ENCODE measurements at regions not wholly inside any gene's neighbourhood (a gene's known extent, or its start where the extent isn't known, plus 50 kb on each side); places are given as distances from the start of the nearest gene placed in this dataset.

- no peak overlapping the region for H3K27ac ChIP-seq (ENCODE audit: low read depth)
- no peak overlapping the region for H3K4me3 ChIP-seq (ENCODE audit: low read depth, low read length)
- no peaks in the 10 kb centered on the region for H3K4me1 ChIP-seq (ENCODE audit: insufficient read depth)
- DNase-seq (ENCODE audit: extremely low spot score) = no peak
- H3K36me3 ChIP-seq (ENCODE audit: insufficient read depth) = no peaks in the 10 kb centered on the region
- WGBS = 83% methylated on average over 5 of the region's 5 CpGs
These were observed 221.8 kb upstream of the FAM83B start for GRCh38 chr6:54624779-54625178.

DNA sequence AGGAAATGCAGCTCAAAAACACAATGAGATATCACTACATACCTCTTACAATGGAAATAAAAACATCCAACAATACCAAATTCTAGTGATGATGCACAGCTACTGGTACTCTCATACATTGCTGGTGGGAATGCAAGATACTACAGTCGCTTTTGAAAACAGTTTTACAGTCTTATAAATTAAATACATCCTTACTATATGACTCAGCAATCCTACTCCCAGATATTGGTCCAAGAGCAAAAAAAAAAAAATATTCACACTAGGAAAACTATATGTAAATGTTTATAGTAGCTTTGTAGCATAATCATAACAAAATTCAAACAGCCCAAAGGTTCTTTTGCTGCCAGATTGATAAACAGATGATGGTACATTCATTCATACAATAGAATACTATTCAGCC is 217.4 kb upstream of the FAM83B start:
- Histone ChIP-seq H3K4me3 (ENCODE audit: low read depth, low read length) (no peak overlapping the region), H3K36me3 (ENCODE audit: insufficient read depth) (no peaks in the 10 kb centered on the region), H3K27ac (ENCODE audit: low read depth) (no peak overlapping the region), H3K4me1 (ENCODE audit: insufficient read depth) (no peaks in the 10 kb centered on the region)
- WGBS = 53% methylated on average over 1 of the region's 1 CpG
- DNase-seq (ENCODE audit: extremely low spot score) = no peak

GRCh38 chr6:54632984-54633565 is 213.5 kb upstream of the FAM83B start:
- 78% methylated on average over 2 of the region's 2 CpGs for WGBS
- no peak overlapping the region for H3K4me3 ChIP-seq (ENCODE audit: low read depth, low read length)
- H3K27ac ChIP-seq (ENCODE audit: low read depth) = no peak overlapping the region

GRCh38 chr6:54633601-54634000 is 213.0 kb upstream of the FAM83B start:
- Histone ChIP-seq H3K4me3 (ENCODE audit: low read depth, low read length) (no peak overlapping the region), H3K27ac (ENCODE audit: low read depth) (no peak overlapping the region), H3K36me3 (ENCODE audit: insufficient read depth) (no peaks in the 10 kb centered on the region), H3K4me1 (ENCODE audit: insufficient read depth) (no peaks in the 10 kb centered on the region)
- no peak for DNase-seq (ENCODE audit: extremely low spot score)
- 67% methylated on average over 4 of the region's 4 CpGs for WGBS

More at GRCh38 chr6:54632984-54633565, 213.5 kb upstream of the FAM83B start:
- DNase-seq (ENCODE audit: extremely low spot score) = no peak
- Histone ChIP-seq H3K36me3 (ENCODE audit: insufficient read depth) (no peaks in the 10 kb centered on the region), H3K4me1 (ENCODE audit: insufficient read depth) (no peaks in the 10 kb centered on the region)

DNA sequence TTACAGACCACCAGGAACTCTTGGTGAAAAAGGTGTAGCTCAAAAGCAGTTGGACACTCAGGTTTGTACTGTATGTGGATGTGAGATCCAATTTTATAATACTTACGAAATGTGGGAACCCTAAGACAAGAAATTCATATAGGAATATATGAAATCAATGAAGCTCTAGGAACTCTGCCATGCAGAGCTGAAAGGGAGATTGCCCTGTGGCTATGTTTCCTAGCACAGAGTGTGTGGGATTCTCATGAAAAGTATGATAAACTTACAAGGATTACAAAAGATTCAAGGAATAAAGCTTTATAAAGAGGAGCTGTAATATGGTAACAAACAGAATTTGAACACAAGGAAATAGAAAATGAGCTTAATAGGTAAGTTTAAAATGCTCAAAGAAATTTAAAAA is 205.7 kb upstream of the FAM83B start:
- Histone ChIP-seq H3K36me3 (ENCODE audit: insufficient read depth) (no peaks in the 10 kb centered on the region), H3K4me3 (ENCODE audit: low read depth, low read length) (no peak overlapping the region), H3K4me1 (ENCODE audit: insufficient read depth) (no peaks in the 10 kb centered on the region), H3K27ac (ENCODE audit: low read depth) (no peak overlapping the region)
- no peak for DNase-seq (ENCODE audit: extremely low spot score)
- 81% methylated on average over 1 of the region's 1 CpG for WGBS

DNA sequence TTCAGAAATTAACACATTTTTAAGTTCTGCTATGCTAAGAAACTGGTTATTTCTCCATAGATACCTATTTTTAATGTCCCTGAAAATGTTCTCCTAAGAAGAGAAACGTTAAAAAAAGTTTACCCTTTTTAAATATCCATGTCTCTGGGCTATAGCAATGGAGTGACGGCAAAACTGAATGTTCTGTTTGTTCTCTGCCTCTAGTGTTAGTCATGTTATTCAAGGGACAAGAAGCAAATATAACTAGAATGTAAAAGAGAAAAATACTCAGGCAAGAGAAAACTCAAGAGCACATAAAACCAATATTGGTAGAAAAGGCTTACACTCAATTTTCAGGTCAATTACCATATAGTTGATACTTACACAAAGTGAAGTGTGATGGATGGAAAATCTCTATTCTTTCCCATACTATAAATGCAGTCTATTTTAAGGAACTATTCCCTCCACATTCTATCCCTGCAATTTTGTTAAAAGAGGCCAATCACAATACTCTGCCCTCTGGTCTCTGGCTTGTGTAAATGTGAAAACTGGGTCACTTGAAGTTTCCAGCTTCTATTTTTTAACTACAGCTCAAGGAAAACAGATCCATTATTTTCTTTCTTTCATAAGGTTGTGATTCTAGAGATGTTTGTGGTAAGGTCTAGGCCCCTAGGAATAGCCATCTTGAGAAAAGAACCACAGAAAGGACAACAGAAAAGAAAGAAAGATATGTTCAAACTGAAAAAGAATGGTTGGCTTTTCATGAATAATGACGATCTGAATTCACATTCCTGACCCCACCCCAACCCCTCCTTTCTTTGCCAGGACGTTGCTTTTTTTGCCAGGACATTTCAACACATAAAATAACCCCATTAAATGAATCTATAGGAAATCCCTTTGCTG is 200.3 kb upstream of the FAM83B start:
- H3K4me3 ChIP-seq (ENCODE audit: low read depth, low read length) = no peak overlapping the region
- 40% methylated on average over 4 of the region's 4 CpGs for WGBS
- no peak overlapping the region for H3K27ac ChIP-seq (ENCODE audit: low read depth)
- no peaks in the 10 kb centered on the region for H3K4me1 ChIP-seq (ENCODE audit: insufficient read depth)
- no peak for DNase-seq (ENCODE audit: extremely low spot score)
- no peaks in the 10 kb centered on the region for H3K36me3 ChIP-seq (ENCODE audit: insufficient read depth)

DNA sequence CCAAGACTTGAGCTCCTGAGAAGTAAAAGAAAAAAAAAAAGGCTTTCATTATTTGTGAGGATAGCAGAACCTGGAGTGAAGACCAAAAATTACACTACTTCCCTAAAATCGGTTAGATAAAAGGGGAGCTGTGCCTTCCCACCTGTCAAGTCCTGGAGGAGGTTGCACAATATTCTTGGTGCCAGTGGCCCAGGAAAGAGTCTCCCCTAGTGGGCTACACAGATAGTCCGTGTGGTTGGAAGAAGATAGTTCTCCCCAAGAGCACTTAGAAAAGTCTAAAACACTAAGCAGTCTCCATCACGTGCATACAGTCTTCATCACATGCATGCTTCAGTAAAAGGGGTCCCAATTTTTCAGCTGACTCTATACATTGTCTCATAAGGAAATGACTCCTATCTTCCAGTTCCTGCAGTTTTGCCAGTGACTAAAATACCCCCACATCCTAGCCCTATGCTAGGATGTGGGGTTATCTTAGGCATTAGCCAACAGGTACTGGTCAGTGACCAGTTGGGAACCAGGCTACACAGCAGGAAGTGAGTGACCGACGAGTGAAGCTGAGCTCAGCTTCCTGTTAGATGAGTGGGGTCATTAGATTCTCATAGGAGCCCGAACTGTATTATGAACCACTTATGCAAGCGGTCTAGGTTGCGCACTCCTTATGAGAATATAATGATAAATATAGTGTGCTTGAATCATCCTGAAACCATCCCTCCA is 199.5 kb upstream of the FAM83B start:
- H3K27ac ChIP-seq (ENCODE audit: low read depth) = no peak overlapping the region
- no peaks in the 10 kb centered on the region for H3K36me3 ChIP-seq (ENCODE audit: insufficient read depth)
- no peak overlapping the region for H3K4me3 ChIP-seq (ENCODE audit: low read depth, low read length)
- no peak for DNase-seq (ENCODE audit: extremely low spot score)
- 81% methylated on average over 8 of the region's 8 CpGs for WGBS
- no peaks in the 10 kb centered on the region for H3K4me1 ChIP-seq (ENCODE audit: insufficient read depth)

DNA sequence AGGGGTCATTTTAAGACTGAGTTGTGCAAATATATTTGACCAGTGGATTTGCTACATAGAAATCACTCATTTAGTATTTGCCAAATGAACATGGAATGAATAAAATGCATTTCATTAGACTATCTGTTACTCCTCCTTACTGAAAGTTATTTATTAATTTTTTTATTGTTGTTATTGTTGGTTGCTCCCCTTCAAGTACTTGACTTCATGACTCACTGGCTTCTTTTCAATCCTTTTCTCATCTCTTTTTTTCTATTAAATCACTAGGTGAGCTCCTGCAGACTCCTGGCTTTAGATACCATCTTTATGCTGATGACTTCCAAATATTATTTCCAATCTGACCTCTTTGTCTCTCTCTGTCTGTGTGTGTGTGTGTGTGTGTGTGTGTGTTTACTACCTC is 192.2 kb upstream of the FAM83B start:
- no peak for DNase-seq (ENCODE audit: extremely low spot score)
- Histone ChIP-seq H3K4me1 (ENCODE audit: insufficient read depth) (no peaks in the 10 kb centered on the region), H3K36me3 (ENCODE audit: insufficient read depth) (no peaks in the 10 kb centered on the region), H3K4me3 (ENCODE audit: low read depth, low read length) (no peak overlapping the region), H3K27ac (ENCODE audit: low read depth) (no peak overlapping the region)

DNA sequence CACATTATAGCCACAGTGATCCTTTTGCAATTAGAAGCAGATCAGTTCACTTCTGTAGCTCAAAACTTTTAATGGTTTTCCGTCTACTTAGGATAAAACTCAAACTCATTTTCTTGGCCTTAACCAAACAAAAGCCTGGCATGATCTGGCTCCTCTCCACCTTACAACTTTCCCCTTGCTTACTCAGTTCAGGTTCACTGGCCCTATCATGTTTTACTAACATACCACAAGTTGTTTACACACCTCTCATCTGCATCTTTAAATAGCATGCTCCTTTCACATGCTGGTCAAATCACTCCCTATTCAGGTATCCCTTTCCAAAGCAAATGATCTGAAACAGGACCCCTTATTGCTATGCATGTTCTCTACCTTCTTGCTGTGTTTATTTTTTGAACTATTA is 191.4 kb upstream of the FAM83B start:
- H3K27ac ChIP-seq (ENCODE audit: low read depth) = no peak overlapping the region
- H3K36me3 ChIP-seq (ENCODE audit: insufficient read depth) = no peaks in the 10 kb centered on the region
- peak; percentile 26 for DNase-seq (ENCODE audit: extremely low spot score)
- H3K4me3 ChIP-seq (ENCODE audit: low read depth, low read length) = no peak overlapping the region
- WGBS = 91% methylated on average over 1 of the region's 1 CpG
- no peaks in the 10 kb centered on the region for H3K4me1 ChIP-seq (ENCODE audit: insufficient read depth)

- Histone ChIP-seq H3K27ac (ENCODE audit: low read depth) (no peak overlapping the region), H3K4me3 (ENCODE audit: low read depth, low read length) (no peak overlapping the region), H3K36me3 (ENCODE audit: insufficient read depth) (no peaks in the 10 kb centered on the region), H3K4me1 (ENCODE audit: insufficient read depth) (no peaks in the 10 kb centered on the region)
- DNase-seq (ENCODE audit: extremely low spot score) = no peak
These were observed 181.3 kb upstream of the FAM83B start for GRCh38 chr6:54665278-54665677.

GRCh38 chr6:54680531-54680930 is 166.0 kb upstream of the FAM83B start:
- H3K27ac ChIP-seq (ENCODE audit: low read depth) = no peak overlapping the region
- no peaks in the 10 kb centered on the region for H3K4me1 ChIP-seq (ENCODE audit: insufficient read depth)
- H3K4me3 ChIP-seq (ENCODE audit: low read depth, low read length) = no peak overlapping the region
- DNase-seq (ENCODE audit: extremely low spot score) = no peak
- H3K36me3 ChIP-seq (ENCODE audit: insufficient read depth) = no peaks in the 10 kb centered on the region
- 93% methylated on average over 2 of the region's 2 CpGs for WGBS

DNA sequence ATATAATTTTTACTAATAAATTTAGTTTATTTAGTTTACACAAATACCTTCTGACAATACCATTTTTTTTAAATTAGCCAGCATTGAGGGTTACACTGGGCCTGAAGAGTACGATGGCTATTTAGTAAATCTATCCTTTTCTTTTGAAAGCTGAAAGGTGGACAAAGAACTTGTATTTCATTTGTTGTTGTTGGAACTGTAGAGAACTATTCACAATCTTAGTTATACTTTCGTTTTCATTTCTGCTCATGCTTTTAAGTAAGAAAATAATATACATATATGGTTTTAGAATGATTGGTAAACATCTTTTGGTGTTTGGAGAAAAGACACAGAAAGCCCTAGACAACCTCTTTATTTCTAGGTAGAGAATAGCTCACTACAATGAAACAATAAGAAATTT is 165.3 kb upstream of the FAM83B start:
- Histone ChIP-seq H3K4me3 (ENCODE audit: low read depth, low read length) (no peak overlapping the region), H3K4me1 (ENCODE audit: insufficient read depth) (no peaks in the 10 kb centered on the region), H3K27ac (ENCODE audit: low read depth) (no peak overlapping the region), H3K36me3 (ENCODE audit: insufficient read depth) (no peaks in the 10 kb centered on the region)
- WGBS = 84% methylated on average over 2 of the region's 2 CpGs
- DNase-seq (ENCODE audit: extremely low spot score) = no peak

- 89% methylated on average over 4 of the region's 4 CpGs for WGBS
- H3K36me3 ChIP-seq (ENCODE audit: insufficient read depth) = no peaks in the 10 kb centered on the region
- no peak overlapping the region for H3K4me3 ChIP-seq (ENCODE audit: low read depth, low read length)
- no peak for DNase-seq (ENCODE audit: extremely low spot score)
- no peak overlapping the region for H3K27ac ChIP-seq (ENCODE audit: low read depth)
- H3K4me1 ChIP-seq (ENCODE audit: insufficient read depth) = no peaks in the 10 kb centered on the region
These were observed 164.6 kb upstream of the FAM83B start for GRCh38 chr6:54681987-54682386.

- DNase-seq (ENCODE audit: extremely low spot score) = no peak
- Histone ChIP-seq H3K27ac (ENCODE audit: low read depth) (no peak overlapping the region), H3K4me1 (ENCODE audit: insufficient read depth) (no peaks in the 10 kb centered on the region), H3K36me3 (ENCODE audit: insufficient read depth) (no peaks in the 10 kb centered on the region), H3K4me3 (ENCODE audit: low read depth, low read length) (no peak overlapping the region)
- 50% methylated on average over 2 of the region's 2 CpGs for WGBS
These were observed 157.0 kb upstream of the FAM83B start for GRCh38 chr6:54689620-54690019.

Data from urinary bladder (tissue), 3 donors.